ENCODE measurements at regions not wholly inside any gene's neighbourhood (a gene's known extent, or its start where the extent isn't known, plus 50 kb on each side); places are given as distances from the start of the nearest gene placed in this dataset.

GRCh38 chr4:97396605-97397004 is 746.7 kb downstream of the STPG2 start:
- TF ChIP-seq REST (IDR thresholded peaks at IDR 0.05; ENCODE audit: insufficient read depth in 1 of 2, low read depth in 2 of 2, low read length in 1 of 2), result no peak
- no peak for TF ChIP-seq POLR2AphosphoS5 (IDR thresholded peaks at IDR 0.05; ENCODE audit: low read depth, low read length)
- no peak for TF ChIP-seq TCF7L2 (IDR thresholded peaks at IDR 0.05; ENCODE audit: low read depth, low read length)
- no peak for TF ChIP-seq CTCF (IDR thresholded peaks at IDR 0.05)
- no peak for TF ChIP-seq SIN3A (IDR thresholded peaks at IDR 0.05; ENCODE audit: borderline replicate concordance, insufficient read depth, low read depth, low read length)
- BruUV-seq (replicated peaks), result no TSS peak
- H3K4me1 ChIP-seq (ENCODE audit: control insufficient read depth, insufficient read depth, low read length), result no peaks in the 10 kb centered on the region
- in situ Hi-C loops (cut with HindIII; ENCODE audit: low pct_unique_long_range_greater_than_20kb, low sequenced_read_pairs) (no loop called here), intact Hi-C loops (cut with micrococcal nuclease; ENCODE audit: unreplicated experiment) (no loop called here)
- ATAC-seq (no peak), DNase-seq (ENCODE audit: low read depth, low spot score) (no peak)
- no peaks in the 10 kb centered on the region for H3K27me3 ChIP-seq (ENCODE audit: control insufficient read depth, insufficient read depth, low read length)
- ChIA-PET CTCF (no interaction called here), POLR2A (no interaction called here)
- no peaks in the 10 kb centered on the region for H3K9me3 ChIP-seq (ENCODE audit: control insufficient read depth, insufficient read depth, low read depth, low read length)
- no peak overlapping the region for H3K27ac ChIP-seq (ENCODE audit: low read length)
- no peak overlapping the region for H3K4me3 ChIP-seq (ENCODE audit: low read depth in 2 of 2, low read length in 2 of 2)
- H3K36me3 ChIP-seq (ENCODE audit: control insufficient read depth, insufficient read depth, low read length), result no peaks in the 10 kb centered on the region

- no peak for TF ChIP-seq SIN3A (IDR thresholded peaks at IDR 0.05; ENCODE audit: borderline replicate concordance, insufficient read depth, low read depth, low read length)
- no peak for TF ChIP-seq CTCF (IDR thresholded peaks at IDR 0.05)
- no peak for TF ChIP-seq POLR2AphosphoS5 (IDR thresholded peaks at IDR 0.05; ENCODE audit: low read depth, low read length)
- no peak for TF ChIP-seq REST (IDR thresholded peaks at IDR 0.05; ENCODE audit: insufficient read depth in 1 of 2, low read depth in 2 of 2, low read length in 1 of 2)
- TF ChIP-seq TCF7L2 (IDR thresholded peaks at IDR 0.05; ENCODE audit: low read depth, low read length), result no peak
- POLR2A ChIA-PET, result no interaction called here
- intact Hi-C loops (cut with micrococcal nuclease; ENCODE audit: unreplicated experiment) (no loop called here), in situ Hi-C loops (cut with HindIII; ENCODE audit: low pct_unique_long_range_greater_than_20kb, low sequenced_read_pairs) (no loop called here)
- Histone ChIP-seq H3K4me3 (ENCODE audit: low read depth in 2 of 2, low read length in 2 of 2) (no peak overlapping the region), H3K36me3 (ENCODE audit: control insufficient read depth, insufficient read depth, low read length) (no peaks in the 10 kb centered on the region), H3K4me1 (ENCODE audit: control insufficient read depth, insufficient read depth, low read length) (no peaks in the 10 kb centered on the region), H3K9me3 (ENCODE audit: control insufficient read depth, insufficient read depth, low read depth, low read length) (no peaks in the 10 kb centered on the region), H3K27me3 (ENCODE audit: control insufficient read depth, insufficient read depth, low read length) (no peaks in the 10 kb centered on the region), H3K27ac (ENCODE audit: low read length) (no peak overlapping the region)
- ATAC-seq (no peak), DNase-seq (ENCODE audit: low read depth, low spot score) (no peak)
- CTCF ChIA-PET, result no interaction called here
- BruUV-seq (replicated peaks), result no TSS peak
These were observed 738.3 kb downstream of the STPG2 start for GRCh38 chr4:97404876-97405523.

Measured in Panc1 (cell line).